Skeletal muscle cell (primary cell): ENCODE measurements at regions not wholly inside any gene's neighbourhood (a gene's known extent, or its start where the extent isn't known, plus 50 kb on each side); places are given as distances from the start of the nearest gene placed in this dataset.
"Not testable (repeated sequence)": the region's sequence is repeated elsewhere in the genome, so short reads cannot be mapped to it uniquely, and the experiment has no call there.

Experiments
- DNase-seq: peaks from one replicate; pipeline ENCODE4 v3.0.0-alpha.2; 2010; ENCODE audit warnings: low read depth
- H3K4me3 ChIP-seq: 2 replicates; pipeline ENCODE4 v1.5.1; 2011; ENCODE audit warnings: low read depth, mild to moderate bottlenecking, control low read depth, low read length, moderate library complexity

DNA sequence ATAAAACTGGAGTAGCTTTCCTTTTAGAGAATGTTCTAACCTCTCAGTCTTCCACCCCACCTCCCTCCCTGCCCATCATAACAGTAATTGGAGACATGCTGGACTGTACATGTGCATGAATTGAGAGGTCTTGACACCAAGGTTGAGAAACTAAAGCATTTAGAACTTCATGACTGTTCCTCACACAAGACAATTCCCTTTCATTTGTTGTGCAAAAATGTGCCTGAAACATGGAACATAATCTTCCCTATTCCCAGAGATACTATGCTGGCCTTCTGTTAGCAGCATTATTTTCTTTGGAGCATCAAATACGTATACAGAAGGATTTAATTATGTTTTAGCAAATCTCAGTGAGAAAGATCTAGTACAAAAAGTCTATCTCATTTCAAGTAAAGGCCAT lies 97.5 kb upstream of the KCNE2 start:
- no peak overlapping the region for H3K4me3 ChIP-seq
- DNase-seq, result no peak

DNA sequence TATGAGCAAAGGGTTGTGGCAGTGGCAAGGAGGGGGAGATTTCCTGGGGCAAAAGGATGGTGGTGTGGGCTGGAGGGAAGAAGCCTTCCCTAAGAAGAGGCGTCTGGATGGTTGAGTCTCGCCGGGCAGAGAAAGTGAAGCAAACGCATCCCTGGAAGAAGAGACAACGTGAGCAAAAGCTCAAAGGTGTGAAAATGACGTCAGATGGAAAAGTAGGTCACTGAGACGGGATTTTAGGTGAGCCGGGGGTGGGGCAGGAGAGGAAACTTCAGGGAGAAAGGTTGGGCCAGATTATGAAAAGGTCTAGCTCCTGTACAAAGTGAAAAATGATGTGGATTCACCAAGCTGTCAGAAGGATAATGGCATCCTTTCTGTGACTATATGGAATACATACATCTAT lies 95.3 kb upstream of the KCNE2 start:
- H3K4me3 ChIP-seq, result no peak overlapping the region
- no peak for DNase-seq

GRCh38 chr21:34270411-34270810 lies 93.4 kb upstream of the KCNE2 start:
- DNase-seq, result no peak
- H3K4me3 ChIP-seq, result no peak overlapping the region

DNA sequence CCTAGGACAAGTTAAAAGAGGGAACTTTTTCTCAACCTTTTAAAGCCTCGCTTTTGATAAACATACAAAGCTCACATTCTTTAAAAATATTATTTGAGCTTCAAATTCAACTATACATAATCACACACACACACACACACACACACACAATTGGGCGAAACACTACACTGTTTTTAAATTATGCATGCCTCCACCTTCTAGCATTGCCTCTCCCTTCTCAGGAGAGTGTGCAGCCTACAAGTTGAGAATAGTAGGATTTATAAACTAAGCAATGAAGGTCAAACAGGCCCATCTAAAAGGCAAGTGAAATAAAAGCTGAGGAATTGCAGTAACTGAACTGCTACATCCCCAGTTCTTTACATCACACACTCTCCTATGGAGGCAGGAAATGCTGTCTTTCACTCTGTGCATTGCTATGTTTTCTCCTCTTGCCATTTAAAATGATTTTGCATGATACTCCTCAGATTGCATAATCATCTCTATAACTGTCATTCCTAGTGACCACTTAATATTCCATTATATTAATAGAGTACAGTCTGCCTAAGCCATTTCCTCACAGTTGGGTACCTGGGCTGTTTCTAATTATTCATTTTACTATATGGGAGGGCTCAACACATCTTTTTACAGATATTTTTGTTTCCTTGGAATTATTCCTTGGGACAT lies 92.5 kb upstream of the KCNE2 start:
- H3K4me3 ChIP-seq, result no peak overlapping the region
- no peak for DNase-seq

- H3K4me3 ChIP-seq, result no peak overlapping the region
- no peak for DNase-seq
These were observed 91.5 kb upstream of the KCNE2 start for GRCh38 chr21:34272321-34272720.

GRCh38 chr21:34274001-34274400 lies 89.8 kb upstream of the KCNE2 start:
- no peak overlapping the region for H3K4me3 ChIP-seq
- DNase-seq, result peak; percentile 31

DNA sequence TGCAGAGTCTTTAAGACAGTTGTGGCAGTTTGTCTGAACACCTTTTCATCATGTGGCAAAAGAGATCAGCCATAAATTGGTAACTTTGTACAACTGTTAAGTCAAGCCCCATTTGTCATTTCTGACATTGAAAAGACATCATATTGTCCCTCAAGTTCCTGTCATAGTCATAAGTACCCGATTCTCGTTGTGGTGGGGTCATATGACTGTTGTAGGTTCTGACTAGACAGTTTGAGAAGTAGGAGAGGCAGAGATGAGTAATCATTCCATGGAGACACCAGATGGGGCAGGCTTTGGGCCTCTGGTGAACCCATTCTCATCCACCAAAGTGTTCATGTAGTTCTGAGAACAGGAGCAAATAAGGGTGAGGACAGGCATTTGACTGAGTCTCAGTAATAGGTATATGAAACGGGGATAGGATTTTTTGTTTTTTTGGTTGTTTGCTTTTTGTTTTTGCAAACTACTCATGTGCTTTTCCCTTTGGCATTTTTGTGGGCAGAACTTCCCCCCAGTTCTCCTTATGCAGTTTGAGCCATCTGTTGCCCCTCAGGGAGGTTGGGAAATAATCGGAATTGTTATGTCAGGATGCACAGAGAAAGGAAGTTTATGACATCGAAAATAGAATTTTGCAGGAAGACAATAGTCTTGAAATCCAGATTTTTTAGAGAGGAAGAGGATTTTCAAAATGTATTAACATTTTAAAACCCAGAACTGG lies 86.9 kb upstream of the KCNE2 start:
- no peak for DNase-seq

GRCh38 chr21:34278451-34278850 lies 85.4 kb upstream of the KCNE2 start:
- H3K4me3 ChIP-seq, result no peak overlapping the region
- no peak for DNase-seq

More for the DNA sequence above, 86.9 kb upstream of the KCNE2 start:
- H3K4me3 ChIP-seq, result no peak overlapping the region

GRCh38 chr21:34279285-34279684 lies 84.5 kb upstream of the KCNE2 start:
- no peak for DNase-seq
- H3K4me3 ChIP-seq, result no peak overlapping the region

DNA sequence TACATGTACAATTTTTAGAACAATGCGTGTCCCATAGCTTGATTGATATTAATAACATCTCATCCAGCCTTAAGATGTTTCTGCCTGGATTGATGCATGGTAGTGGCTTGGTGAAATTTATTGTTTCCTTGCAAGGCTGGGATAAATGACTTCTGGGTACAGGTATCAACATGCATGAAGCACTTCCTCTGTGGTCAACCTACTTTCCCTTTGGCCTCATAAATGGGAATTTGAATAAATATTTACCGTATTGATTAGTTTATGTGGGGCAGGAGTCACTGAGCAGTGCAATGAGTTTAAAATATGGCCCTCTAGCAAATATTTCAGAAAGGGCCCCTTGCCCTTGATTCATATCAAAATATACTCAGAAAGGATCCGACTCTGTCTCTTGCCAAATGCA lies 83.9 kb upstream of the KCNE2 start:
- no peak for DNase-seq
- no peak overlapping the region for H3K4me3 ChIP-seq

DNA sequence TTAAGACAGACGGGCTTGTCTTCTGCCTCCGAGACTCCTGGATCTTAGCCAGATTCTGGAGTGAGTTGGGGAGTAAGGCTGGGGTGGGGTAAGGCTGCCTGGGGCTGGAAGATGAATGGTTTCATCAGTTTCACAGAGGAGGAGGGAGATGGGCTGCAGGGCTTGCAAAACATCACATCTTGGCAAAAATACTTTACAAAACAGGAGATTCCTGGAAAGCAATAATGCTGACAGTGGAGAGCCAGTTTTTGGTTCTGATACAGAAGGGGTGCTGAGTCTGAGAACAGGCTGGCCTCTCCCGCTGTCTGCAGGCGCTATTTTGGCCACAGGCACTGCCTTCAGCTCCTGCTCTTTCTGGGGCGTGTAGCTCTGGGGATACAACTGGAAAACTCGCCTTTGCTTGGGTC lies 83.4 kb upstream of the KCNE2 start:
- peak; percentile 23 for DNase-seq
- no peak overlapping the region for H3K4me3 ChIP-seq

DNA sequence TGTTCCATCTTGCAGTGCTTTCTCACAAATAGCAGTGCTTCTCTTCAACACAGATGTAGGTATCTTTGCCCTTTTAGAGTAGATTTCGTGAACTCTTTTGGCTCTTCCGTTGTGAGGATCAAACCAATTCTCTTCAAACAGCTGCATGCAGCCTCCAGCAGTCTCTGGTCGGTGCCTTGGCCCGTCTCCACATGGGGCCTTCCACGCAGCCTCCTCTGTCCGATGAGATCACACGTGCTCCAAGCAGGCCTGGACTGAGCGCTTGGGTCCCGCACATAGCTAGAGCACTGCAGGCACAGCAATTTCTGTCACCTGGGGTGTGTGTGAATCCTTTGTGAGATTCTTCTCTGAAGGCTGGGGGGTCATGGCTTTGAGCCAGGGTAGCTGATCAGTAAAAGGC lies 82.8 kb upstream of the KCNE2 start:
- no peak for DNase-seq
- no peak overlapping the region for H3K4me3 ChIP-seq

DNA sequence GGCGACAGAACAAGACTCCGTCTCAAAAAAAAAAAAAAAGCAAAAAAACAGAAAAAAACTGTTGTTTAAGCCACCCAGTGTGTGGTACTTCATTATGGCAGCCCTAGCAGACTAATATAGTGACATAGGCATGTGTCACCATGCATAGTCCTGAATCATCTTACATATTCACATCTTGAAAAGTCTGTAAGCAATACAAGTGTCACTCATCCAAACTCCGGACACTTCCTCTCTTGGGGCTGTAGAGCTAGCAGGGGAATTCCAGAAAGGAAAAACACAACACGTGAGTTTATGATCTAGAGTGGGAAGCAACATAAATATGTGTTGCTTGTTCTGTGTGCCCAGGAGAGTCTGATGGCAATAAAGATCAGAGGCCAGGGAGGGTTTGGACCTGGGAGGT lies 81.6 kb upstream of the KCNE2 start:
- DNase-seq, result no peak
- no peak overlapping the region for H3K4me3 ChIP-seq

- no peak for DNase-seq
- H3K4me3 ChIP-seq, result no peak overlapping the region
These were observed 79.1 kb upstream of the KCNE2 start for GRCh38 chr21:34284666-34285065.

DNA sequence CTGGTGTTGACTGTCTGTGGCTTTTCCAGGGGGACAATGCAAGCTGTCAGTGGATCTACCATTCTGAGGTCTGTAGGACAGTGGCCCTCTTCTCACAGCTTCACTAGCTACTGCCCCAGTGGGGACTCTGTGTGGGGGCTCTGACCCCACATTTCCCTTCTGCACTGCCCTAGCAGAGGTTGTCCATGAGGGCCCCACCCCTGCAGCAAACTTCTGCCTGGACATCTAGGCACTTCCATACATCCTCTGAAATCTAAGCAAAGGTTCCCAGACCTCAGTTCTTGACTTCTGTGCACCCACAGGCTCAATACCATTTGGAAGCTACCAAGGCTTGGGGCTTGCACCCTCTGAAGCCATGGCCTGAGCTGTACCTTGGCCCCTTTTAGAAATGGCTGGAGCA lies 75.8 kb upstream of the KCNE2 start:
- DNase-seq, H3K4me3 ChIP-seq: not testable (repeated sequence)

GRCh38 chr21:34289856-34290255 lies 74.0 kb upstream of the KCNE2 start:
- H3K4me3 ChIP-seq, result no peak overlapping the region
- DNase-seq, result no peak

DNA sequence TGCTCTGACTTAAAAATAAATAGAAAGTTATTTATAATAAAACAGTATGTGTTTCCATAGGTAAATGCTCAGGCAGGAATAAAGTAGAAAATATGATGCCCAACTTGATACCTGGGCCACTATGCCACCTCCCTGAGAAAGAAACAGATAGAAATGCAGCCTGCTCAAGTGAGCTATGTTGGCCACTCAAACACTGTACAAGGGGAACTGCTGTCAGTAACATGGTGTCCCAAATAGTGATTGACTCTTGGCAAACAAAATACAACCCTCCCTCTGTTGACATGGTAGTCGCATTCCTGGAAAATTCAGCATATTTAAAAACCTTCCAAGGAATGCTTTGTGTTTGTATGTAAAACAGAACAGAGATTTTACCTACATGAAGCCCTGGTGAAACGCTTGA lies 66.9 kb upstream of the KCNE2 start:
- DNase-seq, result no peak
- H3K4me3 ChIP-seq, result no peak overlapping the region

DNA sequence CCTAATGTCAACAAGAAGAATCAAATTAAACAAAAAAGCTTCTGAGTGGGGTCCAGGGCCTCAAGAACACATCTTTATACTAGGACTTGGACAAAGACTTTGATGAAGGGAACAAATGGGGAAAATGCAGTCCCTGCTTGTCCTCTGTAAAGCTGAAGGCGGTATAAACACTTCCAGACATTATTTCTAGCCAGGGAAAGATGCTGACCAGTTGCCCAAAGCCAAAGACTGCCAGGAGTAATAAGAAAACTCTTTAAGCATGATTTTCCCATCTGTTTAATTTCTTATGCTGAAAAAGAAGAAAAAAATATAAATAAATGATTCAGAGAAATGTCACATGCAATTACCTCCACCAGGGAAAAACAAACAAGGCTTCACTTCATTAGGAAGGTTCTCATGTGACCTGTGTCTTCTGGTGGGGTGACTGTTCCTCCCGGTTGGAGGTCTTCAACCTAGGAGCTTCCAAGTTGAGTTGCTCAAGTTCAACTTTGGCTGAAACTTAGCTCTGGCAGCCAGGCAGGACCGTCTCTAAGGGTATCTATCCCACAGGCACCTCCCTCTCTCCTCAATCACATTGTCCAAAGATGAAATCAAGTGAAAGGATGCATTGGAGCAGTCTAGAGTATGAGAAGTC lies 65.2 kb upstream of the KCNE2 start:
- DNase-seq, result no peak
- H3K4me3 ChIP-seq, result no peak overlapping the region

DNA sequence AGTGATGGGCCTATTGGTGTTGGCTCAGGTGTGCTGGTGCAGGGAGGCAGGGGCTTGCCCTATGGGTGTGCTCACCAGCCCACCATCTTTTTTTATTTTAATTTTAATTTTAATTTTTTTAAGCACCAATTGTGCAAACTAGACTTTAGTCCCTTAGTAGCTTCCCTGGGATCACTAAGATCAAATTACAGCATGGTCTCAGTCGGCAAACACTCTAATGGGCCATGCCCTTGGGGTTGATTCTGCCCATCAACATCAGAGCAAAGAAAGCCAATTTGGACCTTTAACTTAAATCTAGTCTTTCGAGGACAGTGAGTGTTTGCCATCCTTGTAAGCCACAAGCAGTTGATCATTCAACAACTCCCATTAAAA lies 64.7 kb upstream of the KCNE2 start:
- no peak for DNase-seq
- no peak overlapping the region for H3K4me3 ChIP-seq

GRCh38 chr21:34302521-34302920 lies 61.3 kb upstream of the KCNE2 start:
- no peak for DNase-seq
- no peak overlapping the region for H3K4me3 ChIP-seq
